ENCODE measurements at regions not wholly inside any gene's neighbourhood (a gene's known extent, or its start where the extent isn't known, plus 50 kb on each side); places are given as distances from the start of the nearest gene placed in this dataset.

DNA sequence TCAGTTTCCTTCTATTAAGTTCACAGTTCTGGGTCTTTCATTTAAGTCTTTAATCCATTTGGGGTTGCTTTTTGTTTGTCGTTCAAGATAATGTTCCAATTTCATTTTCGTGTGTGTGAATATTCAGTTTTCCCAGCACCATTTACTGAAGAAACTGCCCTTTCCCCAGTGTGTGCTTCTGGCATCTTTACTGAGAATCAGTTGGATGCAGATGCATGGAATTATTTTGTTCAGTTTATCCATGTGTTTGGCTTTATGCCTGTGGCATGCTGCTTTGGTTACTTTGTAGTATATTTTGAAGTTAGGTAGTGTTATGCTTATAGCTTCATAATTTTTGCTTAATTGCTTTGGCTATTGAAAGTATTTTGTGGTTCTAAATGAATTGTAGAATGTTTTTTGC is 163.8 kb upstream of the HDX start:
- TF ChIP-seq, protein P1, sequence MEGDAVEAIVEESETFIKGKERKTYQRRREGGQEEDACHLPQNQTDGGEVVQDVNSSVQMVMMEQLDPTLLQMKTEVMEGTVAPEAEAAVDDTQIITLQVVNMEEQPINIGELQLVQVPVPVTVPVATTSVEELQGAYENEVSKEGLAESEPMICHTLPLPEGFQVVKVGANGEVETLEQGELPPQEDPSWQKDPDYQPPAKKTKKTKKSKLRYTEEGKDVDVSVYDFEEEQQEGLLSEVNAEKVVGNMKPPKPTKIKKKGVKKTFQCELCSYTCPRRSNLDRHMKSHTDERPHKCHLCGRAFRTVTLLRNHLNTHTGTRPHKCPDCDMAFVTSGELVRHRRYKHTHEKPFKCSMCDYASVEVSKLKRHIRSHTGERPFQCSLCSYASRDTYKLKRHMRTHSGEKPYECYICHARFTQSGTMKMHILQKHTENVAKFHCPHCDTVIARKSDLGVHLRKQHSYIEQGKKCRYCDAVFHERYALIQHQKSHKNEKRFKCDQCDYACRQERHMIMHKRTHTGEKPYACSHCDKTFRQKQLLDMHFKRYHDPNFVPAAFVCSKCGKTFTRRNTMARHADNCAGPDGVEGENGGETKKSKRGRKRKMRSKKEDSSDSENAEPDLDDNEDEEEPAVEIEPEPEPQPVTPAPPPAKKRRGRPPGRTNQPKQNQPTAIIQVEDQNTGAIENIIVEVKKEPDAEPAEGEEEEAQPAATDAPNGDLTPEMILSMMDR (IDR thresholded peaks at IDR 0.05): no peak
- TF ChIP-seq POLR2A (IDR thresholded peaks at IDR 0.05): no peak
